Type B pancreatic cell (in vitro differentiated cells): ENCODE measurements at regions not wholly inside any gene's neighbourhood (a gene's known extent, or its start where the extent isn't known, plus 50 kb on each side); places are given as distances from the start of the nearest gene placed in this dataset.

ENCODE experiments used
- DNase-seq: peaks from one replicate; pipeline ENCODE4 v3.0.0; 2021; ENCODE audit warnings: mixed read lengths; ENCODE audit not compliant: unreplicated experiment; ENCODE audit errors: extremely low spot score
- H3K27ac Mint-ChIP-seq: 2 replicates; pipeline ENCODE4 v1.8.0; 2021; ENCODE audit warnings: mild to moderate bottlenecking, mixed read lengths
- H3K27me3 Mint-ChIP-seq: 2 replicates; pipeline ENCODE4 v1.8.0; 2021; ENCODE audit warnings: mixed read lengths
- H3K36me3 Mint-ChIP-seq: 2 replicates; pipeline ENCODE4 v1.8.0; 2021; ENCODE audit warnings: mixed read lengths
- H3K4me1 Mint-ChIP-seq: one replicate; pipeline ENCODE4 v1.8.0; 2021; ENCODE audit warnings: mixed read lengths; ENCODE audit not compliant: unreplicated experiment
- H3K4me3 Mint-ChIP-seq: 2 replicates; pipeline ENCODE4 v1.8.0; 2021; ENCODE audit warnings: mild to moderate bottlenecking, mixed read lengths
- H3K9me3 Mint-ChIP-seq: 2 replicates; pipeline ENCODE4 v1.8.0; 2021; ENCODE audit warnings: mixed read lengths
- TF ChIP-seq, protein P1 (sequence below): fragments of 200-600 bp; sonication (generic); conservative IDR thresholded peaks from 2 replicates; pipeline ENCODE4 v1.5.0; 2021; ENCODE audit warnings: antibody characterized with exemption, mild to moderate bottlenecking

DNA sequence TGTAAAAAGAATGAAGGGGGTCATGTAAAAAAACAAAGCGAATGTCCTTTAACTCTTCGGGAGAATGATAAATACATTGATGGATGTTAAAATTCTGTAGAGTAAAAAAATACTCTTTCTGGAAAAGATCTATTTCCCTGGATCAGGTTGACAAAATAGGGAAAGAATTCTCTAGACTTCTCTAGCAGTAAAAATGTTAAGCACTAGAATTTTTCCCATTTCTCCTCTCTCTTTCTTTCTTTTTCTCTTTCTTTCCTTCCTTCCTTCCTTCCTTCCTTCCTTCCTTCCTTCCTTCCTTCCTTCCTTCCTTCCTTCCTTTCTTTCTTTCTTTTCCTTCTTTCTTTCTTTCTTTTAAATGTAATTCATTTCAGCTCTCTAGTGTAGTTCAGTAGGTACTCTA lies 552.5 kb downstream of the LRFN5 start:
- Mint-ChIP-seq H3K9me3 (no peaks in the 10 kb centered on the region), H3K4me3 (no peak overlapping the region), H3K27me3 (no peaks in the 10 kb centered on the region), H3K4me1 (no peaks in the 10 kb centered on the region), H3K36me3 (no peaks in the 10 kb centered on the region), H3K27ac (no peak overlapping the region)
- no peak for DNase-seq
- TF ChIP-seq, protein P1, sequence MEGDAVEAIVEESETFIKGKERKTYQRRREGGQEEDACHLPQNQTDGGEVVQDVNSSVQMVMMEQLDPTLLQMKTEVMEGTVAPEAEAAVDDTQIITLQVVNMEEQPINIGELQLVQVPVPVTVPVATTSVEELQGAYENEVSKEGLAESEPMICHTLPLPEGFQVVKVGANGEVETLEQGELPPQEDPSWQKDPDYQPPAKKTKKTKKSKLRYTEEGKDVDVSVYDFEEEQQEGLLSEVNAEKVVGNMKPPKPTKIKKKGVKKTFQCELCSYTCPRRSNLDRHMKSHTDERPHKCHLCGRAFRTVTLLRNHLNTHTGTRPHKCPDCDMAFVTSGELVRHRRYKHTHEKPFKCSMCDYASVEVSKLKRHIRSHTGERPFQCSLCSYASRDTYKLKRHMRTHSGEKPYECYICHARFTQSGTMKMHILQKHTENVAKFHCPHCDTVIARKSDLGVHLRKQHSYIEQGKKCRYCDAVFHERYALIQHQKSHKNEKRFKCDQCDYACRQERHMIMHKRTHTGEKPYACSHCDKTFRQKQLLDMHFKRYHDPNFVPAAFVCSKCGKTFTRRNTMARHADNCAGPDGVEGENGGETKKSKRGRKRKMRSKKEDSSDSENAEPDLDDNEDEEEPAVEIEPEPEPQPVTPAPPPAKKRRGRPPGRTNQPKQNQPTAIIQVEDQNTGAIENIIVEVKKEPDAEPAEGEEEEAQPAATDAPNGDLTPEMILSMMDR, result no peak

DNA sequence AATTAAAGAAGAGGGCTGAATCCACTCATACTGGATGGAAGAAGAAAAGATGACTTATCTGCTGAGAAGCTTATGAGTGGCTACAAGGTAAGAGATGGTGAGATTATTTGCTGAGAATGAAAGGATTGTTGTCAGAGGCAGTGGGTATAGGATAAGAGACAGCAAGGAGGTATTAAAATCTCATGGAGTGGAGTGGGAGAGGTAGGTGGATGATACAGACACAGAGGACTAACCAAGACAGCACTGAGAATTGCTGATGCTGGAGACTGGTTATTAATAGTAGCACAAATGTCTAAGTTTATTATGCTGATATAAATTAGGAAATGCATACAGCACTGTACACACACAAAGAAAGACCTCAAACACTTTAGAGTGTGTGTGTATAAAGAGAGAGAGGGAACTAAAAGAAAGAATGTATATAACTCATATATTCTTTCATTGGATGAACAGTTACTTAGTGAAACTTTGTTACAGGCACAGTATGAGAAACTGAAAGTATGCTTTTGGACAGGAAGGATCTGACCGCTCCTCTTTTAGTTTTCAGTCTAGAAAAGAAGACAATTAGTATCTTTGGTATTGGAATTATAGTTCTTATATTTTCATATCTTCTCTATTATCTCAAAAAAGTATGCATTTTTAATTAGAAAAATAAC lies 543.1 kb downstream of the LRFN5 start:
- Mint-ChIP-seq H3K36me3 (no peaks in the 10 kb centered on the region), H3K27me3 (no peaks in the 10 kb centered on the region), H3K4me3 (no peak overlapping the region), H3K9me3 (no peaks in the 10 kb centered on the region), H3K4me1 (no peaks in the 10 kb centered on the region), H3K27ac (no peak overlapping the region)
- DNase-seq, result no peak
- TF ChIP-seq, protein P1, result no peak

DNA sequence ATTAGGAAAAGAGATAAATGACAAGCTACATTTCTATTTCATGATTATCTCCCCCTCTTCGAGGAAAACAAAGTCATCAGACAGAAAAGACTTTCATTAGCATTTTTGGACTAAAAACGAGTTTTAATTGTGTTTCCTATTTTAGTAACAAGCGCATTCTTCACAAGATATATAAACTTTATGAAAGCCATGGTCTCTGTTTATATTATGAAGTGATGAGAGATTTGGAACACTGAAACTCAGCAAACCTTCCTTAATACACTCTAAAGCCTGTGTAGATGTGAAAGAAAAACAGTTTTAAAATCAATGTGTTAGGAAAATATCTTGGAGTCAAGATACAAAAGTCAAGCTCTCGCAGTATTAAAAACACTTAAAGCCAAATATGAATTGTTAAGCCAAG lies 539.1 kb downstream of the LRFN5 start:
- no peak overlapping the region for H3K4me3 Mint-ChIP-seq
- no peaks in the 10 kb centered on the region for H3K4me1 Mint-ChIP-seq
- DNase-seq, result no peak
- H3K36me3 Mint-ChIP-seq, result no peaks in the 10 kb centered on the region
- H3K27me3 Mint-ChIP-seq, result no peaks in the 10 kb centered on the region
- TF ChIP-seq, protein P1, result no peak
- no peak overlapping the region for H3K27ac Mint-ChIP-seq
- no peaks in the 10 kb centered on the region for H3K9me3 Mint-ChIP-seq

DNA sequence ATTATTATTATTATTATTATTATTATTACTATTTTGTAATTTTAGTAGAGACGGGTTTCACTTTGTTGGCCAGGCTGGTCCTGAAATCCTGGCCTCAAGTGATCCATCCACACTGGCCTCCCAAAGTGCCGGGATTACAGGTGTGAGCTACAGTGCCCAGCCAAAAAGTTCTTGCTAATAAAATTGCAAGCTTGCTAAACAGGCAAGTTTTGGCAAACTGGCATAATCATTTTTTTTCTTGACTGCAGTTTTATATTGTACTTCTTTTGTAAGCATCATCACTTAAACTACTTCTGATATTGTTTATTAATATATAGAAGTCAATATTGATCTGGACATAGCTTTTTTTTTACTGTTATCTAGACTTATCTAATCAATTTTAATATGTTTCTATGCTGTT lies 536.4 kb downstream of the LRFN5 start:
- no peak for DNase-seq
- TF ChIP-seq, protein P1, result no peak
- peaks cover 3% of the 10 kb centered on the region for H3K27me3 Mint-ChIP-seq
- no peaks in the 10 kb centered on the region for H3K4me1 Mint-ChIP-seq
- no peak overlapping the region for H3K27ac Mint-ChIP-seq
- H3K9me3 Mint-ChIP-seq, result no peaks in the 10 kb centered on the region
- H3K4me3 Mint-ChIP-seq, result no peak overlapping the region
- H3K36me3 Mint-ChIP-seq, result no peaks in the 10 kb centered on the region

DNA sequence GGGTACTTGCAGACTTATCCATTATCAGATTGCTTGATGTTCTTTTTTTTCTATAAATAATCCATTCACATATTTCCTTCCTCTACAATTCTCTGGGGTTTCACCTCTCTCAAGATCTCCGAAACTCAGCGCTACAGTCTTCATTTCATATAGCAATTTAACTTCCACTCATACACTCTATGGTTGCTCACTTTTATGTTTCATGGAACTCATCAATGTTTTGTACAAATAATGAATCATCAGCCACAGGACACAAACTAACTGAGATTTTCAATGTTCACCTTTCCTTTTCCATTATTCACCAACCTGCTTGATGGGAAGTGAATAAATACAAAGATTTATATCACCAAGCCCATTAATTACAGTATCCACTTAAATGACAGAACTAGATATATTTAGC lies 534.7 kb downstream of the LRFN5 start:
- Mint-ChIP-seq H3K4me3 (no peak overlapping the region), H3K27me3 (peaks cover 3% of the 10 kb centered on the region), H3K27ac (no peak overlapping the region), H3K4me1 (no peaks in the 10 kb centered on the region), H3K9me3 (no peaks in the 10 kb centered on the region), H3K36me3 (no peaks in the 10 kb centered on the region)
- TF ChIP-seq, protein P1, result no peak
- DNase-seq, result no peak
